Esophagus squamous epithelium (tissue), 5 donors: ENCODE measurements at regions not wholly inside any gene's neighbourhood (a gene's known extent, or its start where the extent isn't known, plus 50 kb on each side); places are given as distances from the start of the nearest gene placed in this dataset.

Source experiments
- DNase-seq: peaks from one replicate; lab custom pipeline; 2025; lab: John Stamatoyannopoulos, UW
- H3K27ac ChIP-seq, 4 donors: fragments of 200-600 bp; sonication (generic); one replicate each; pipeline ENCODE4 v1.5.1; 2016 to 2019; ENCODE audit warnings: mild to moderate bottlenecking in 1 of 4
- H3K27me3 ChIP-seq, 4 donors: fragments of 200-600 bp; sonication (generic); 1 replicate in 3 of 4; 2 replicates in 1 of 4; pipeline versions ENCODE4 v1.5.1 to v1.6.0; 2017 to 2021; ENCODE audit warnings: antibody characterized with exemption in 1 of 4
- H3K36me3 ChIP-seq, 3 donors: fragments of 200-600 bp; sonication (generic); one replicate each; pipeline ENCODE4 v1.5.1; 2016 to 2019
- H3K4me1 ChIP-seq, 3 donors: fragments of 200-600 bp; sonication (generic); one replicate each; pipeline ENCODE4 v1.5.1; 2017 to 2019
- H3K4me3 ChIP-seq, 4 donors: fragments of 200-600 bp; sonication (generic); 1 replicate in 3 of 4; 2 replicates in 1 of 4; pipeline ENCODE4 v1.5.1; 2016 to 2019; ENCODE audit warnings: mild to moderate bottlenecking in 2 of 4, moderate library complexity in 1 of 4
- H3K9me3 ChIP-seq, 3 donors: fragments of 200-600 bp; sonication (generic); one replicate each; pipeline ENCODE4 v1.5.1; 2016 to 2019
- CTCF ChIP-seq, 6 experiments: fragments of 450-650 bp in 4 of 6; fragments of 200-600 bp in 2 of 6; sonication (generic) in 2 of 6; IDR thresholded peaks; one replicate each; pipeline ENCODE4 v1.5.1; 2016 to 2019; ENCODE audit warnings: antibody characterized with exemption in 6 of 6, mild to moderate bottlenecking in 4 of 6, moderate library complexity in 4 of 6
- POLR2A ChIP-seq, 4 donors: fragments of 450-650 bp; IDR thresholded peaks; one replicate each; pipeline ENCODE4 v1.6.1; 2017; ENCODE audit warnings: antibody characterized with exemption in 4 of 4, mild to moderate bottlenecking in 4 of 4, moderate library complexity in 3 of 4
- WGBS, 2 donors: methylation state at CpG; one replicate each; pipeline ENCODE4 v1.1.5; 2018; 5-methylcytosine and 5-hydroxymethylcytosine counted together
- intact Hi-C: fragments of 100-400 bp; cut with DNase I; formaldehyde crosslinking; loops from one replicate; pipeline ENCODE4 v1.15.0; 2022
- donor health status: DM: yes; HTN: yes; CAD: no.

- WGBS, 2 donors: 65 to 76% methylated on average over 1 of the region's 1 CpG
- intact Hi-C loops: no loop called here
- TF ChIP-seq POLR2A (IDR thresholded peaks at IDR 0.05): no peak
- TF ChIP-seq CTCF (IDR thresholded peaks at IDR 0.05): no peak
Observed at GRCh38 chr13:103514188-103514587, 448.0 kb upstream of the SLC10A2 start.

GRCh38 chr13:103510007-103510535 is 443.9 kb upstream of the SLC10A2 start:
- TF ChIP-seq CTCF (IDR thresholded peaks at IDR 0.05): no peak
- no peak for TF ChIP-seq POLR2A (IDR thresholded peaks at IDR 0.05)
- intact Hi-C loops: no loop called here
- Histone ChIP-seq H3K9me3 (no peaks in the 10 kb centered on the region), H3K4me3 (no peak overlapping the region), H3K36me3 (no peaks in the 10 kb centered on the region), H3K4me1 (no peaks in the 10 kb centered on the region), H3K27me3 (no peaks in the 10 kb centered on the region), H3K27ac (no peak overlapping the region)
- 70 to 79% methylated on average over 13 of the region's 13 CpGs for WGBS, 2 donors
- DNase-seq: no peak

More at GRCh38 chr13:103514188-103514587, 448.0 kb upstream of the SLC10A2 start:
- no peaks in the 10 kb centered on the region for H3K9me3 ChIP-seq
- no peaks in the 10 kb centered on the region for H3K4me1 ChIP-seq
- no peaks in the 10 kb centered on the region for H3K36me3 ChIP-seq
- no peak overlapping the region for H3K27ac ChIP-seq
- H3K4me3 ChIP-seq: no peak overlapping the region
- no peak for DNase-seq
- no peaks in the 10 kb centered on the region for H3K27me3 ChIP-seq

GRCh38 chr13:103497404-103497803 is 431.2 kb upstream of the SLC10A2 start:
- no peak for DNase-seq
- H3K9me3 ChIP-seq: no peaks in the 10 kb centered on the region
- no peaks in the 10 kb centered on the region for H3K36me3 ChIP-seq
- H3K27me3 ChIP-seq: no peaks in the 10 kb centered on the region
- 81 to 90% methylated on average over 1 of the region's 1 CpG for WGBS, 2 donors
- no peaks in the 10 kb centered on the region for H3K4me1 ChIP-seq
- no peak overlapping the region for H3K4me3 ChIP-seq
- TF ChIP-seq CTCF (IDR thresholded peaks at IDR 0.05) (no peak), POLR2A (IDR thresholded peaks at IDR 0.05) (no peak)
- intact Hi-C loops: no loop called here
- H3K27ac ChIP-seq: no peak overlapping the region

DNA sequence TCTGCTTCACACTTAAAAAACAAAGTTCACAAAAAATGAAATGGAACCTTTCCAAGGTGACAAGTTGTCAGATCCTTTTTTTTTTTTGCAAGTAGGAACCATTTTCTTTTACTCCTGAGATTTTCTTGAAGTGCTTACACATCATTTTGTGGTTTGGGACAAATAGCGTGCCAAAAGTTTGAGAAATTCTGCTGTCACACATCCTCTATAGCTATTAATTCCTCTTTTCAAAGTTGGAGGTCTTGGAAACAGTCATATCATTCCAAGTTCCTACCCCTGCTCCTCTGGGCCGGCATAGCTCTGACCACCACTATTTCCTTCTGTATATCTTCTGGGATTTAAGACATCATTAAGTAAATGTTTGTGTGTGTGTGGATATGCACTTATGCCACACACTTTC is 421.6 kb upstream of the SLC10A2 start:
- no peak for DNase-seq
- H3K4me1 ChIP-seq: no peaks in the 10 kb centered on the region
- H3K4me3 ChIP-seq: no peak overlapping the region
- H3K36me3 ChIP-seq: no peaks in the 10 kb centered on the region
- no peak overlapping the region for H3K27ac ChIP-seq
- intact Hi-C loops: no loop called here
- WGBS, 2 donors: 16 to 22% methylated on average over 2 of the region's 2 CpGs
- H3K27me3 ChIP-seq: no peaks in the 10 kb centered on the region
- TF ChIP-seq CTCF (IDR thresholded peaks at IDR 0.05) (no peak), POLR2A (IDR thresholded peaks at IDR 0.05) (no peak)
- no peaks in the 10 kb centered on the region for H3K9me3 ChIP-seq

DNA sequence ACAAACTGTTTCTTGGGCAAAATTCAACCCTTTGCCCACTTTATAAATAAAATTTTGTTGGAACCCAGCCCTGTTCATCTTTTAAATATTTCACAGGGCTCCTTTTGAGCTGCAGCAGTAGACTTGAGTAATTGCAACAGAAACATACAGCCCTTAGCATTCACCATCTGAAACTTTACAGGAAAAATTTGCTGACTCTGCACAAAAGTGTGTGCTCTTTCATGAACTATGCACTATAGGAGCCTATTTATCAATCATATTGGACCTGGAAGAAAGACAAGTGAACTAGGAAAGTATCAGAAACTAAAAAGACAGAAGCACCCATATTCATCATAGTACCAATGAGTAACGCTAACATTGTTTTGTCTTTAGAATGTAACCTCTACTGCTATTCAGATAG is 406.9 kb upstream of the SLC10A2 start:
- DNase-seq: no peak
- H3K4me3 ChIP-seq: no peak overlapping the region
- WGBS, 2 donors: 92 to 94% methylated on average over 1 of the region's 1 CpG
- H3K27ac ChIP-seq: no peak overlapping the region
- intact Hi-C loops: no loop called here
- H3K36me3 ChIP-seq: no peaks in the 10 kb centered on the region
- TF ChIP-seq CTCF (IDR thresholded peaks at IDR 0.05): no peak
- no peak for TF ChIP-seq POLR2A (IDR thresholded peaks at IDR 0.05)
- H3K4me1 ChIP-seq: no peaks in the 10 kb centered on the region
- H3K9me3 ChIP-seq: no peaks in the 10 kb centered on the region
- no peaks in the 10 kb centered on the region for H3K27me3 ChIP-seq
